ENCODE measurements at regions not wholly inside any gene's neighbourhood (a gene's known extent, or its start where the extent isn't known, plus 50 kb on each side); places are given as distances from the start of the nearest gene placed in this dataset.

- H3K9me3 ChIP-seq (replicated peaks; ENCODE audit: insufficient read depth, low read length), result no peaks in the 10 kb centered on the region
- no peak overlapping the region for H3K4me3 ChIP-seq (ENCODE audit: low read length)
- TF ChIP-seq CTCF (IDR thresholded peaks at IDR 0.05; ENCODE audit: low read length) (no peak), EZH2phosphoT487 (IDR thresholded peaks at IDR 0.05; ENCODE audit: low read length) (no peak)
- H3K36me3 ChIP-seq (replicated peaks; ENCODE audit: insufficient read depth, low read length), result no peaks in the 10 kb centered on the region
- H3K79me2 ChIP-seq (ENCODE audit: low read length), result no peaks in the 10 kb centered on the region
- H3K9me2 ChIP-seq (replicated peaks; ENCODE audit: insufficient read depth, low read length), result no peaks in the 10 kb centered on the region
- H3K9ac ChIP-seq (ENCODE audit: low read length), result no peak overlapping the region
- H4K20me1 ChIP-seq (ENCODE audit: insufficient read depth, low read length), result no peaks in the 10 kb centered on the region
- H3F3A ChIP-seq (ENCODE audit: insufficient read depth, low read length), result no peaks in the 10 kb centered on the region
- DNase-seq, result no peak
- H3K27ac ChIP-seq (ENCODE audit: low read length), result no peak overlapping the region
- H2AFZ ChIP-seq (ENCODE audit: low read length), result no peak overlapping the region
- no peaks in the 10 kb centered on the region for H3K27me3 ChIP-seq (replicated peaks; ENCODE audit: insufficient read depth, low read length)
- H3K4me1 ChIP-seq (ENCODE audit: low read length), result no peaks in the 10 kb centered on the region
- no peak overlapping the region for H3K4me2 ChIP-seq (ENCODE audit: low read depth, low read length)
Observed at GRCh38 chr15:67011617-67012005, 53.8 kb upstream of the SMAD3 start.

GRCh38 chr15:67013696-67014095 is 51.7 kb upstream of the SMAD3 start:
- Histone ChIP-seq H3K79me2 (ENCODE audit: low read length) (no peaks in the 10 kb centered on the region), H3K9me3 (replicated peaks; ENCODE audit: insufficient read depth, low read length) (no peaks in the 10 kb centered on the region), H3K4me2 (ENCODE audit: low read depth, low read length) (no peak overlapping the region), H3K27ac (ENCODE audit: low read length) (no peak overlapping the region), H3K27me3 (replicated peaks; ENCODE audit: insufficient read depth, low read length) (no peaks in the 10 kb centered on the region), H3K36me3 (replicated peaks; ENCODE audit: insufficient read depth, low read length) (no peaks in the 10 kb centered on the region), H3K4me1 (ENCODE audit: low read length) (no peaks in the 10 kb centered on the region), H3F3A (ENCODE audit: insufficient read depth, low read length) (no peaks in the 10 kb centered on the region), H3K9ac (ENCODE audit: low read length) (no peak overlapping the region), H2AFZ (ENCODE audit: low read length) (no peak overlapping the region), H4K20me1 (ENCODE audit: insufficient read depth, low read length) (no peaks in the 10 kb centered on the region), H3K9me2 (replicated peaks; ENCODE audit: insufficient read depth, low read length) (no peaks in the 10 kb centered on the region), H3K4me3 (ENCODE audit: low read length) (no peak overlapping the region)
- no peak for TF ChIP-seq EZH2phosphoT487 (IDR thresholded peaks at IDR 0.05; ENCODE audit: low read length)
- TF ChIP-seq CTCF (IDR thresholded peaks at IDR 0.05; ENCODE audit: low read length), result no peak
- TF ChIP-seq EZH2 (optimal IDR thresholded peaks at IDR 0.05; ENCODE audit: low read depth, low read length), result no peak
- no peak for DNase-seq

All from MM.1S (cell line).